ENCODE measurements at regions not wholly inside any gene's neighbourhood (a gene's known extent, or its start where the extent isn't known, plus 50 kb on each side); places are given as distances from the start of the nearest gene placed in this dataset.
A peak's percentile ranks its signal among the peaks of the same experiment; 100 is the strongest.

- no peak for DNase-seq (ENCODE audit: low read depth in 2 of 2)
Measured at GRCh38 chr22:22076932-22077703, 94.5 kb upstream of the TOP3B start.

DNA sequence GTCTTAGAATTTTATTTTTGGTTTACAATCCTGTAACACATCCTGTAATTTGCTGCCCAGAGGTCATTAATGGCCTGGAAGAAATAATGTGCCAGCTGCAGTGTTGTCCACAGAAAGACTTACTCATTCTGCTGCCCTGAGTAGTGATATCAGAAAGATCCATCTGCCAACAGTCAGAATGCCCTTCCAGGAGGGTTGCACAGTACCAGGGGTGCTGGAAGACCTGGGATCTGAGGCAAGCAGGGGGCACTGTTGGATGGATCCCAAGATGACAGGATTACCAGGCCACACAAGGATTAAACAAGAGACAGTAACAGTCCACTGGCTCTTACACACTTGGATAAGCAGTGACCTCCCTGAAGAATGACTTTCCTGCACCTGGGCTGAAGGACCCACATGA is 93.8 kb upstream of the TOP3B start:
- DNase-seq (ENCODE audit: low read depth in 2 of 2), result no peak

DNA sequence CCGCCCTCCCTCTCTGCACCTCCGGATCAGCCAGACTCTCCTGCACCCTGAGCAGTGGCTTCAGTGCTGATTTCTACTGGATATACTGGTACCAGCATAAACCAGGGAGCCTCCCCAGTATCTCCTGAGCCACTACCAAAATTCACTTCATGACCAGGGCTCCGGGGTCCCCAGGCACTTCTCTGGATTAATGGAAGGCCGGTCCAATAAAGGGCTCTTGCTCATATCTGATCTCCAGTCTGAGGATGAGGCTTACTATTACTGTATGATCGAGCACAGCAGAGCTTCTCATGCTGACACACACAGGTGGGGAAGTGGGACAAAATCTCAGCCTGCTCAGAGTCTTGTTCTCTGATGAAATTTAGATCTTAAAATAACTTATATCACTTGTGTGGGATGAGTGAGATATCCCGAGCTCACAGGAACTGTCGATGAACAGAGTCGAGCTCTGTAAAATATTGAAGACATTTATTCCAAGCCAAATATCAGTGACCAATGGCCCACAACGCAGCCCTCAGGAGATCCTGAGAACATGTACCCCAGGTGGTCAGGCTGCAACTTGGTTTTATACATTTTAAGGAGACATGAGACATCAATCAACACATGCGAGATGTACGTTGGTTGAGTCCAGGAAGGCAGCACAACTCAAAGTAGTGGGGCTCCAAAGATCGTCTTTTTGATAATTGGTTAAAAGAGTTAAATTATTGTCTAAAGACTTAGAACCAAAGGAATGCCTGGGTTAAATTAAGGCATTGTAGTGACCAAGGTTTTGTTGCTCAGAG is 93.0 kb upstream of the TOP3B start:
- DNase-seq (ENCODE audit: low read depth in 2 of 2), result no peak

GRCh38 chr22:22074634-22075381 is 92.2 kb upstream of the TOP3B start:
- no peak for DNase-seq (ENCODE audit: low read depth in 2 of 2)

DNA sequence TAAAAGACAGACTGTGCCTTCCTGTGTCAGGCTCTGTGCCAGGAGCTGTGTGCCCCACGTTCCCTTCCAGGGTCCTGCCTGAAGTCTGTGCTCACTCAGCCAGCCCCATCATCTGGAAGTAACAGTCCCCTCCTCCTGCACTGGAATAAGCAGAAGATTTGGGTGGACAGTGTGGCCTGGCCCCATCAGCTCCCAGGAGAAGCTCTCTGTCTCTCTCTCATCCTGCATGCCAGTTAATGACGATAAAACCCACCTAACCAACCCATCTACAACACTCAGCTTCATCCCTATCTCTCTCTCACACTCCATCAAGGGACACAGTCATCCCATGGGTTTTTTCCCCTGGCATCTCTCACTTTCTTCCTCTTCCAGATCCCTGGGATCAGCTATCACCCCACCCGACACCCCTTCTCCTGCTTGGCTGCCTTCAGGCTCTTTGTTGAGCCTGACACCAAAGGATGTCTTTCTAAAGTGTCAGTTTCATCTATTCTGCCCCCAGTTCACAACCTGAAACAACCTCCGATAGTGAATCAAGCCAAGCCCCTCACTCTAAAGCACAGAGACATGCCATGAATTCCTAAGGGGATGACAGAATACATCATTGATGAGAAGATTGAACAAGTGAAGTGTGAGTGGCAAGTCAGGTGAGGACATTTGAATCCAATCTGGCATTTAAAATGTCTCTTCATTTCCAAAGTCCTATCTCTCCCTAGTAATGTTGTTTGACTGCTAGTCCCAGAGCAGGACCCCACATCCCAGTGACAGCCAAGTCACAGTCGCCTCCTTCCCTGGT is 91.4 kb upstream of the TOP3B start:
- no peak for DNase-seq (ENCODE audit: low read depth in 2 of 2)

DNA sequence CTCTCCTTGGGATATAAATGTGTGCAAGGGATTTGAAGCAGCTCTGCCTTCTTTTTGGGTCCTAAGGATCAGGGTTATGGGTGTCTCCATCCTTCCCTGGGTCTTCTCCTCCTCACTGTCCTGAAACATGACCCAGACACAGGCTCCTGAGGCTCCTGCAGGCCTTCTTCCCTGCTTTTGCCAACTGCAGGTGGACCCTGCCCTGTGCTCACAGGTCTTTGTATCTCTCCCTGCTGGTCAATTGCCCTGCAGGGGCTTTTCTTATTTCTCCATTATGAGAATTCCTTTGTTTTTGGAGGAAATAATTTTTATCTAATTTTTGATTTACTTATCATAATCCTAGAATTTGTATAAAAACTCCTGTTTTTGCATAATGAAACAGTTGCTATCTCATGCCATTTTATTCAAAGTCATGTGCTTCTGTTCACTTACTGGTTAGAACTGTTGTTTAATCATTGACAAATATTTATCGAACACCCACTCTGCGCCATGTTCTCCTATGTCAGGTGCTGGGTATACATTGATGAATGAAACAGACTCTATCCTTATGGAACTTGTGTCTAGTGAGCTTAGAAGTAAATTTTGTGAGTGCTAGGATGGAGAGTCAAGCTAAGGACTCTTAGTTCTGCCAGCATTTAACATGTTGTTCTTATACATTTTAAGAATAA is 89.7 kb upstream of the TOP3B start:
- no peak for DNase-seq (ENCODE audit: low read depth in 2 of 2)

- no peak for DNase-seq (ENCODE audit: low read depth in 2 of 2)
Measured at GRCh38 chr22:22071455-22071854, 88.9 kb upstream of the TOP3B start.

GRCh38 chr22:22070371-22070824 is 87.8 kb upstream of the TOP3B start:
- no peak for DNase-seq (ENCODE audit: low read depth in 2 of 2)

DNA sequence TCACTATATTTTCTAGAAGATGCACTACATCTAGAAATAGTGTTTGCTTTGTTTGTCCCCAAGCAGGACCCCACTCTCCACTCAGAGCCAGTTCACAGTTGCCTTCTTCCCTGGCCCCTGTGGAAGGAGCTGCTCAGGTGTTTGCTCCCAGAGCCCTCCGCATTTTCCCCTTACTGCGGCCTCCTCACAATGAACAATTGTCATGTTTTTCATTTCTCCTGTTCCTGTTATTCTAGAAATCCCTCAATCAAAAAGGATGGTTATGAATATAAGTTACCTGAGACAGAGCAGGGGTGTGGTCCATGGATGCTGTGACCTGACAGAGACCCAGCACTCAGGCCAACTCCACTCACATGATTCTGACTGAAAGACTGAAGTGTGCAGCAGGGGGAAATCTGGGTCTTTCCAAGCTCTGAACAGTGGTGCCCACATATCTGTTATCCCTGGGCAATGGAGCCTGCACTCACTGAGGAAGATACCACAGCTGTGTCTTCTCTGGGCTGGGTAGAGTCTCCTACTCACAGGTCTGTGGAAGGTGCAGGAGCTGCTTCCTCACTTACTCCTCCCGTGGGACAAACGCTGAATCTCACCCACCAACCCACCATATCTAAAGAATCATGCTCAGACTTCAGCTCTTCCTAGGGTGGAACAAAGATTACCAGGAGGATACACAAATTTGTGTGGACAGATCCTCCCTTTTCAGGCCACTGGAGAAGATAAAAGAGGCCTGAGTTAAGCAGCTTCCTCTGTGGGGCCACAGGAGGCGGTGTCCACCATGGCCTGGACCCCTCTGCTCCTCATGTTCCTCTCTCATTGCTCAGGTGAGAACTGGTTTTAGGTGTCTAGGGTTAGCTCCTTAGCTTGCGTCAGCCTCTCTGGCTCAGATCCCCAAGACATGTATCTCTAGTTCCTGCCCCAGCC is 87.1 kb upstream of the TOP3B start:
- DNase-seq (ENCODE audit: low read depth in 2 of 2), result no peak

DNA sequence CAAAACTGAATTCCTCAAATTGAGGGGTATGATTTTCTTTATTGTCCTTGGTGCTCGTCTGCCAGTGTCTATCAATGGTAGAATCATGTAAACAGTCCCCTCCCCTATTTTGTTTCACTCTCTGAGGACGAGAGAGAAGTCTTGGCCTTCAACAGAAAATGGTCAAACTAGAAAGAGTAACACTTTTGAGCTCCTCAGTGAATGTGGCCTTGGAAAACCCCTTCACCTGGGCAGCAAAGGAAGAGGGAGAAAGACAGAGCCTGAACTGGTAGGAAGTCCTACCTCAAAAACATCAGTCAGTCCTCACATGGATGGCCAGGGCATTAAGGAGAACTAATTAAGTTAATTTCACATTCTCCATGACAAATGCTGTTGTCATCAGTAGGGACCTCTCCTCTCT is 86.1 kb upstream of the TOP3B start:
- no peak for DNase-seq (ENCODE audit: low read depth in 2 of 2)

GRCh38 chr22:22068025-22068424 is 85.4 kb upstream of the TOP3B start:
- no peak for DNase-seq (ENCODE audit: low read depth in 2 of 2)

- no peak for DNase-seq (ENCODE audit: low read depth in 2 of 2)
Measured at GRCh38 chr22:22067192-22067591, 84.6 kb upstream of the TOP3B start.

- DNase-seq (ENCODE audit: low read depth in 2 of 2), result no peak
Measured at GRCh38 chr22:22064580-22064979, 82.0 kb upstream of the TOP3B start.

DNA sequence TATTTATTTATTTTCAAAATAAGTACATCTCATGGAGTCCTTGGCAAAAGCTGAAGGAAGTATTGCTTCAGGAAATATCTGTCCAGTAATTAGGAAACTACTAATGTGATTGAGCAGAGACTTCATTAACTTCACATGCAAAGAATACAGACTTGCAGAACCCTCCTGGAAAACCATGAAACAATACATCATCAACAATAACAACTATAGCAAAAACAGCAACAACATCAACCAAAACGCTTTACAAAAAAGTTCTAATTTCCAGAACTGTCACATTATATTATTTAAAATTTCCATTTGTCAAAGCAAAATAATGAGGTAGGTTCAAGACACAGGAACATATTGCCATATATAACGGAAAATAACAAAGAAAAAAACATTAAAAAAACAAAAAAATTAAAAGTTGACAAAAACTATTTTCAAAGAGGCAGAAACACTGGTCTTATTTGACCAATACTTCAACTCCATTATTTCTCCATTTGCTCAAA is 79.8 kb upstream of the TOP3B start:
- DNase-seq (ENCODE audit: low read depth in 2 of 2), result no peak

DNA sequence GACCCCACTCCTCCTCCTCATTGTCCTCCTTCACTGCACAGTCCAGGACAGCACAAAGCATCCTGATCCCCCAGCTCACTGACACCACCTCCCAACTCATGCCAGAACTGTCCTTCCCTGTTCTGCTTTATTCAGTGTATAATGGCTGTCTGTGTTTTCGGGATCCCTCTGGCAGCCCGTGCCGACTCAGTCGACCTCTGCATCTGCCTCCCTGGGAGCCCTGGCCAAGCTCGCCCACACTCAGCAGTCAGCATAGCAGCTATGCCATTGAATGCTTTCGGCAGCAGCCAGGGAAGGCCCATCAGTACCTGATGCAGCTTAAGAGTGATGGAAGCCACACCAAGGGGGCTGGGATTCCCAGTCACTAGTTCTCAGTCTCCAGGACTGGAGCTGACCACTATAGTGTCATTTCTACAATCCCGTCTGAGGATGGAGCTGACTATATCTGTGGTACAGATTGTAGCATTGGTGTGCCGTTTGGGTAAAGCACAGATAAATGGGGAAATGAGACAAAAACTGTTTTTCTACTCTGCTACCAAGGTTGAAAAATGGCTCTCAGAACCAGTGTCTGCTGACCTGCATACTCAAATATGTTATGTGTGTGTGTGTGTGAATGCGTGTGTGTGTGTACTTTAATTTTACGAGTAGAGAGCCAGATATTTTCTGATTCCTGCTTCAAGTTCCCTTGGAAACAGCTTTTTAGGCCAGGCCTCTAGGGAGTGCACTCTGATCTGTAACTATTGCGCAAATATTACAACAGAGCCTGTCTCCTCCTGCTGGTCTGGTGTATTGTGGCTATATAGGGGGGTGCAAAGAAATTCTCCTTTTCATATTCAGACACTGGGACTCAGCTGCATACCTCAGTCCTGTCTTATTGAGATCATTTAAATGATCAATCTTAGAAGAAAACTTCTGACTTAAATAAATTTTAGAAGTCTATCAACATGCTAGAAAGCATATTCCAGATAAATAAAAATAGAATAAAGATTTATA is 78.8 kb upstream of the TOP3B start:
- no peak for DNase-seq (ENCODE audit: low read depth in 2 of 2)

DNA sequence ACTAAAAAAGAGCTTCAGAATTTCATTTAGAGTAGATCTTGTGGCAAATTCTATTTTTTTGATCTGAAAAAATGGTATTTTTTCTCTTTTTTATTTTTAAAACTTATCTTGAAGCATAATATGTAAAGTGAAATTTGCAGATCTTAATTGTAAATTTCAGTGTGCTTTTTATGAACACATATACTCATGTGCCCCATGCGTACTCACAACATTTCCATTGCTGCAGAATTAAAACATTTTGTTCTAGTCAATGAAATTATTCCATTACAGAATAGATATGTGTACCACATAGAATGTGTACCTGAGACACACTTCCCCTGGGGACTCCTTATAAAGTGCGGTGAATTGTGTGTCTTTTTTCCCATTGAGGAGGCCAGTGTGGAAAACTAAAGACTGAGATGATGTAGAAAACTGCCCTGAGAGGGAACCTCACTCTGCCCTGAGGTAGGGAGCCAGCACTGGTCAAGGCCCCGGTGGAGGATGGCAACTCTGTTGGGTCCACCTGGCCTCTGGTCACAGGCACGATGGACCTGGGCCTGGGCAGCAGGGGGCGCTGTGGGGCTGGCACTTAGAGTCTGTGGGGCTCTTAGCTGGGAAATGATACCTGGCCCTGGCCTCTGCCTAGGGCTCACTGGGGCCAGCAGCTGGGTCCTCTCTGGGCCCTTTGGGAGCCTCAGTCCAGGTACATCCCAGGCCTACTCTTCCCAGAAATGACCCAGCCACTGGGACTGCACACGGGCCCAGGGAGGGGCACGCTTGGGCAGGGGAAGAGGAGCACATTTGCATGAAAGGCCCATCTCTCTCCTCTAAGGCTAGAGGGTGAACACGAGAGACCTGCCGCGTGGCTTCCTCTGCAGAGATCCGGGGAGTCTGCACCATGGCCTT is 77.9 kb upstream of the TOP3B start:
- DNase-seq (ENCODE audit: low read depth in 2 of 2), result peak; percentile 41 to 55

DNA sequence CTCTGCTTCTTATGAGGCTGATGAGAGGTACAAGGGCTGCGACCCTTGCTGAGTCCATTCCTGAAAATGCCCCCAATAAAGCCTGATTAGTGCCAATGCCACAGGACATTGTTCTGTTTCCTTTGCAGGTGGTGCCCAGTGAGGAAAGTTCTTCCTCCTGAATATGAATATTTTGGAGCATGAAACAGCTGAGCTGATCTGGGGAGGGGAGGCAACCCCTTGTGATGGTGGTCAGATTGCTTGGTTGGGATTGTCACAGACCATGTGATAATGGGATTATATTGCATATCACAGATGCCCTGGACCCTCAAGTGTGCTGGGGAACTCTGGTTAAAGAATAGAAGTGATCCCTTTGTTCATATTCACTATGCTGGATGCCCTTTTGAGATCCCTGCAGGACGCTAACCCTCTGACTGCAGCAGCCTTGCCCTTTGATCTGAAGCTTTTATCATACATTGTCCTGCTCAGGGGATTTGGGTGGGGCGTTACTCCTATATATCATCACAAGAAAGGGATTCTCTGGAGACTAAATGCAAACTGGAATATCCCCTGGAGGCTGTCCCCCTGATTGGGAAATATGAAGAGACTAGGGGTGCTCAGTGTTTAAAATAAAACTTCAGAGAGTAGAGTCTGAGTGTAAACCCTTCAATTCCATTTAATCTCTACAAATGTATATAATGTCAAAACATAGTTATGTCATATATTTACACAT is 76.9 kb upstream of the TOP3B start:
- DNase-seq (ENCODE audit: low read depth in 2 of 2), result no peak
